Caki2 (cell line): ENCODE measurements at regions not wholly inside any gene's neighbourhood (a gene's known extent, or its start where the extent isn't known, plus 50 kb on each side); places are given as distances from the start of the nearest gene placed in this dataset.
"Not testable (repeated sequence)": the region's sequence is repeated elsewhere in the genome, so short reads cannot be mapped to it uniquely, and the experiment has no call there.

Experiments used
- DNase-seq: peaks from one replicate; pipeline ENCODE4 v3.0.0-alpha.2; 2015; ENCODE audit warnings: low read depth
- in situ Hi-C: cut with HindIII; loops from 2 replicates; pipeline ENCODE4 v1.10.0; 2016; ENCODE audit warnings: low sequenced_read_pairs, low pct_unique_long_range_greater_than_20kb, mixed read lengths

DNA sequence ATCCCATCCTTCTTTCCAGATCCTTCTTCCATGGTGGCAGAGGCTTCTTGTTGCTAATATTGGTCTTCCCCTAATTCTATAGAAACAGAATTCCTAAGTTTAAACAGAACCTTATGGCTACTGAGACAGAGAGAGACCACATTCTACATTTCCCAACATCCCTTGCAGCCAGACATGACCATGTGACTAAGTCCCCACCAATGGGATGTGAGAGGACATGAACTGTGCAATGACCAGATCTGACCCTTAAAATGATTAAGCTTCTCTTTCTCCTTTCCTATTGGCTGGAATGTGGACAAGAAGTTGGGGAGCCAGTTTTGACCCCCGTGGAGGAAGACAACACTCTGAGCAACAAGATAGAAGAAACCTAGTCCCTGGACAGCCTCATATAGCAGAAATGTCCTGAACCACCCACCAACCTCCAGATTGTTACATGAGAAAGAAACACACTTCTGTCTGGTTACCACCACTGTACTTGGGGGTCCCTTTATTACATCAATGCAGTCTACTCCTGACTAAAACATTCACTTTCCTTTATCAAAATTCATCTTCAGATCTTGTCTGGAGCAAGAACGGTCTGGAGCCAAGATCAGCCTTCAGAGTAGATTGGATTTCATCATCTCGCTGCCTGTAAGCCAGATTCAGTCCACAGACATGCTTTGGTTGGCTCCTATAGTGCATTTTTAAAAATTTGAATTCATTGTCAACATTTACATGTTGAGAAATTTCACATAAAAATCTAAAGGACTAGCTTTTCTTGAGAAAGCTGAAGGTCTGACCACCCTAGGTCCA is 183.9 kb downstream of the SHQ1 start:
- in situ Hi-C loops, result no loop called here
- DNase-seq, result no peak

DNA sequence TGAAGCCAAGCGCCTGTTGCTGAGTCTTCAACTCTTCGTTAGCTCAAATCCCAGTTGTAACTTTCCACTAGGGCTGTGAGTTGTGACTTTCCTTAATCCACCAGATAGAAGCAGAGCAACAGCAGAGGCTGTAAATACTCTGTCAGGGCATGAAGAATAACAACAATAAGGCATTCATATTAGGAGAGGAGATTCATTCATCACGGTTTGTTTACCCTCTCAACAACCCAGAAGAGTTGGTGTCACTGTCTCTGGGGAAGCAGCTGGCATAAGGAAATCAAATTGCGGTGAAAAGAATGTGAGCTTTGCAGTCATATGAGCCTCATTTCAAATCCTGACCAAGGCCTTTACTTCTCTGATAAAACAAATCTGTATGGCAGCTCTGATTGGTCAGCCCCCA is 184.8 kb downstream of the SHQ1 start:
- no peak for DNase-seq
- in situ Hi-C loops, result no loop called here

DNA sequence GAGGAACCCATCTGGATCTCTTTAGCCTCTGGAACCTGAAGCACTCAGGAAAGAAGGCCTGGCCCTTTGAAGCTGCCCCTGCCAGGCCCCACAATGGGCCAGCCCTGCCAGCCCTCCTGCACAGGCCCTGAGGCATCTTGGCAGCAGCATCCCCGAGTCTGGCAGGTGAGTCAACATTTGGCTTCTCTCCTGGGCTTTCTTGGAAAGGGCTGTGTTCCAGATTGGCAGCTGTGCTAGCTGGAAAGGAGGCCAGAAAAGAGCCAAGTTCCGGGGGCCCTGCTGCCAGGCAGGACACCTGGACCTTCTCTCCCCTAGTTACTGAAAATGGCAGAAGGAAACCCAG is 187.2 kb downstream of the SHQ1 start:
- DNase-seq, result peak; percentile 61
- in situ Hi-C loops, result no loop called here

DNA sequence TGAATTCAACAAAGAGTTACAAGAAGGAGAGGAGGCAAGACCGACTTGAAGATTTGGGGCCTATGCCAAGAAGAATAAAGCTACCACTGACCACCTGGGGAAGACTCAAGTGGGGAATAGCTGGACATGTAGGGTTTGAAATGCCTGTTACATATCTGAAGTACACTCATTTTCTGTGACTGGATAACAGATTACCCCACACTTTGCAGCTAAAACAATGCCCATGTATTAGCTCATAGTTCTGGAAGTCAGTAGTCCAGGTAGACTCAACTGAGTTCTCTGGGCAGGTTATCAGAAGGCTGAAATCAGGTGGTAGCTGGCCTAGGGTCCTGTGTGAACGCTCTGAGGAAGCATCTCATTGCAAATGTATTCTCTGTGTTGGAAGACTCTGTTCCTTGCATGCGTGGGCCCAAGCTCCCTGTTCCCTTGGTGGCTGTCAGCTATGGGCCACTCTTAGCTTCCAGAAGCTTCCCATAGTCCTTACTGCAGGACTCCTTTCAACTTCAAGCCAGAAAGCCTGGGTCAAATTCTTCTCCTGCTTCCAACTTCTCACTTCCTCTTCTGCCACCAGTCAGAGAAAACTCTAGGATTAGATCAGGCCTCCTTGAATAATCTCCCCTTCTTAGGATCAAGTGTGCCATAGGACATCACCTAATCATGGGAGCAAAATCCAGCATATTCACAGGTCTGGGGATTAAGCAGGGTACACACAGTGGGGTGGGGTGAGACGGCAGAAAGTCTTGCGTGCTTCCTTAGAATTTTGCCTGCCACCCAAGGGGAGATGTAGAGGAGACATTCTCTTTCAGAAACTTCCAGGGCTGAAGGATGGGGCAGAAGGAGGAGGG is 187.8 kb downstream of the SHQ1 start:
- in situ Hi-C loops, result no loop called here
- no peak for DNase-seq

DNA sequence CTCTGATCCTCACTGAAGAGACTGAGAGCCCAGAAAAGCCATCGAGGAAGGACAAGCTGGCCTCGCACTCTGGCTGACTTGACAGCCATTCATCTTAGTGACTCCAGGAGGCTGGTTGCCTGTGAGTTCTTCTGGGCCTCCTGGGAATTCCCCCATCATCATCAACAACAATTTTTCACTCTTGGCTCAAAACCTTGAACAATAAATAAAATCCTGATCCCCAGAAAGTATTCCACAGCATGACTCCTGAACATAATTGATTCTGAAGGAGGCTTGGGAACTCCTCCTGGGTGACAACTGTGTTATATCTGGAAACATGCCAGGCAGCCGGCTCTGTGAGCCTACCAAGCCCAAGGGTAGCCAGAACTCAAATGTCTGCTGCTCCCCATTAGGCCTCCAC is 188.6 kb downstream of the SHQ1 start:
- peak; percentile 46 for DNase-seq
- in situ Hi-C loops, result no loop called here

DNA sequence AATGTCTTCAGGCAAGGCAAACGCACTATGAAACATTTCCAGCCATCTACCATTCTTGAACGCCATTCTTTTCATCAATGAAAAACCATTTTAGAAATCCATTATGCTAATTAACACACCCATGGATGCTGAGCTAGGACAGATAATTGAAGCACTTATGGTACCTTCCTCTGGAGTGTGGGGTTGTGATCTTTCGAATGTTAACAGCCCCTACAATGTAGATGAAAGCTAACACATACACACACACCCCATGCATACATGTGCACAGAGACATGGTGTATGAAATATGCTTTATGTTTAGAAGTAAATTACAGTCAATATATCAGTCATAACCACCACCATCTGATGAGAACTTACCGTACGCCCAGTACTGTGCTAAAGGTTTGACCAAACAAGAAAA is 189.1 kb downstream of the SHQ1 start:
- in situ Hi-C loops, result no loop called here
- DNase-seq, result no peak

DNA sequence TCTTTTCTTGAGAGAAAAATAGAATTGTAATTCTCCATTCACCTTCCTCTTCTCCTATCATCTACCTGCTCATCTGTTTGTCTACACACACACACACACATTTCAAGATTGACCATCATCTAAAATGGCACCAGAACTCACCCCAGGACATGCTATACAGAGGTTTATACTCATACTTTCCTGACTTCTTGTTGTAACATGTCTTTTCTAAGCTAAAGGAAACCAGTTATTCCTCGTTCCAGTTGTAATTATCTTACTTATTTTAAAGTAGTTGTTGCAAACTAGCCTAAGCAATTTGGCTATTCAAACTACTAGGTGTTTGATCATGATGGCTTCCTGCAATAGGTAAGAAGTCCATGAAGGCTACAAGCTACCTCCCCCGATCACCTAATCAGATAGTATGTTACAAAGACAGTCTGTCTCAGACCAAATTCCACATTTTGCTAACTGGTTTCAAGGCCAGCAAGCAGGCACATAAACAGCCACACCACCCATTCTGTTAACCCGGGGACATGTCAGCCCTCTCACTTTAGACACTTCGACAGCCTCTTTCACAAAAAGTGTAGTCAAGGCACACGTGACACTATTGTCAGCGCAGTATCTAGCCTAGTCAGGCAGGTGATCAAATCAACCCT is 189.7 kb downstream of the SHQ1 start:
- in situ Hi-C loops, result no loop called here
- no peak for DNase-seq

DNA sequence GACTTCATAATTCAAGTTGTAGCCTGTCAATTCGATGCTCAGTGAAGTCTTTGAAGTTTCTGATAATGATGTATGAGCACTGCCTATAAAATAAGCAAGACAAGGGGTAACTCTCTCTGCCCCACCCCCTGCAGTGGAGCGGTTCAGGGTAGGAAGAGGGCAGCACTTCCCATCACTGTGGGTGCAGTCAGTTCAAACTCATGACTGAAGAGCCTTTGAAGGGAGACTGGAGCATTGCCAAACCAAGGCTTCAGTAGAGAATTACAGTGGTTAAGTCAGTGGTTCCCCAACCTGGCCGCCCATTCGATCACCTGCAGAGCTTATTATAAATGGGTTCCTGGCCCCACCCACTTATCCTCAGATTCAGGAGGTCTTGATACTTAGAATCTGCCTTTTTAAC is 190.6 kb downstream of the SHQ1 start:
- in situ Hi-C loops, result no loop called here
- no peak for DNase-seq

DNA sequence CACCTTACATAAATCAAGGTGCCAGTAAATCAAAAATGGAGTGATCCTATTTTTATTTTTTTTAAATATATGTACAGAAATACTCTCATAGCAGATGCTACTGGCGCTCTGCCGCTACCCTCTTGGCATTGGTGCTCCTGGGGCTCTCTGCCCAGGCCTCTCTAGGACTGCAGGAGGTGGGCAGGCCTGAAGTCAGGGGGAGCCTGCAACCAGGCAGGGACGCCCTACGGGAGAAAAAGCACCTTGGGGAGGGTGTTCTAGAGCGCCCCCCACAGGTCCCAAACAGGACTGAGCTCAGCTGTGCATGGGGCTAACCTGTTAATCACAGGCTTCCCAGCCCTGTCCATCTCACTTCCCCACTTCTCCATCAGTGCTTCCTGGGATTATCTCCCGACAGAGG is 192.5 kb downstream of the SHQ1 start:
- no peak for DNase-seq
- in situ Hi-C loops, result no loop called here

DNA sequence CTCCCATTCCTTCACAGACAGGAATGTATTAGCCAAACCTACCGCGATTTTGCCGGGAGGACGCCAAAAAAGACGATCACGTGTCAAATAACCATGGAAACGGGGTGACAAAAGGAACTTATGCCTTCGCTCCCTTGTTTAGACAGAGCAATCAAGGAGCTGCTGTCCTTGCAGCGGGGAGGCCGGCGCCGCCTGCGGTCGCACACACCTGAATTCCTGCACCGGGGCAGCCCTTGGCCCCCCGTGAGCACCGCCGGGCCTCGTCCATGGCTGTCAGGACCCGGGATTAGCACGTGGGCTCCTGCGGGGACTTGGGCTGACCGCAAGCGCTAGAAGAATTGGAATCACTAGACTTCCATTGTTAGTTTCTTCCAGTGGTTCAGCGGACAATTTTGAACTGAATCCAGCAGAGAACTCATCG is 193.1 kb downstream of the SHQ1 start:
- no peak for DNase-seq
- in situ Hi-C loops, result no loop called here

DNA sequence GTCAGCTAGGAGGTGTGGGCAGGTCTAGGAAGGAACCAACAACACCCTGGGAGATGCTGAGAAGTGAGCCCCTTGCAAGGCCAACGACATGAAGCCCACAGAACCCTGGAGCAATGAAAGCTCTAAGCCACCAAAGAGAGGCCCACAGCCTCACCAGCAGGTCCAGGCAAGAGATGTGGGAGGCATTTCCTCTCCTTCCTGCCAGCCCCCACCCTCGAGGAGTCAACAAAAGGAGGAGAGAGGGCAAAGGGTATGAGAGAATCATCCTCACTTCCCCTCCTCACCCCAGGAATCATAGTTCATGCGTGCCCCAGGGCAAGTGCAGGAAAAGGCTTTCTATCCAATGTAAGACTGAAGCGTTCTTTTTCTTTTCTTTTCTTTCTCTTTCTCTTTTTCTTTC is 195.8 kb downstream of the SHQ1 start:
- in situ Hi-C loops, result no loop called here
- no peak for DNase-seq

DNA sequence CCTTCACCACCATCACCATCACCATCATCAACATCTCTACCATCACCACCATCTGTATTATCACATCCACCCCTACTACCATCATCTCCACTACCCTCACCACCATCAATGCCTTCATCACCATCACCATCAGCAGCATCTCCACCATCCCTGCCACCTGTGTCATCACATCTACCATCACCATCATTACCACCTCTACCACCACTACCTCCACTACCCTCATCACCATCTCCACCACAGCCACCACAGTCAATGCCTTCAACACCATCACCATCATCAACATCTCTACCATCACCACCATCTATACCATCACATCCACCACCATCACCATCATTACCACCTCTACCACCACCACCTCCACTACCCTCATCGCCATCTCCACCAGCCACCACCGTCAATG is 196.7 kb downstream of the SHQ1 start:
- in situ Hi-C loops, result no loop called here
- DNase-seq, result no peak

DNA sequence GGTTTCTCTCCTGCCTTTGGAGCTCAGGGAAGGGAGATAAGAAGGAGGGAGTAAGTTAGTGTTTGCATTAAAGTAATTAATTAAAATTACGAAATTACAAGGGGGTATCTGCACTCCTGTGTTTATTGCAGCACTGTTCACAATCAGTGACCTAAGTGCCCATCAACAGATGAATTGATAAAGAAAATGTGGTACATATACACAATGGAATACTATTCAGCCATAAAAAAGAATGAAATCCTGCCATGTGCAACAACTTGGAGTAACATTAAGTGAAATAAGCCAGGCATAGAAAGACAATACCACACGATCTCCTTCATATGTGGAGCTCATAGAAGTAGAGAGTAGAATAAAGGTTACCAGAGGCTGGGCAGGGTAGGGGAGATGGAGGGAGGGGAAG is 202.0 kb downstream of the SHQ1 start:
- DNase-seq, result no peak
- in situ Hi-C loops, result no loop called here

DNA sequence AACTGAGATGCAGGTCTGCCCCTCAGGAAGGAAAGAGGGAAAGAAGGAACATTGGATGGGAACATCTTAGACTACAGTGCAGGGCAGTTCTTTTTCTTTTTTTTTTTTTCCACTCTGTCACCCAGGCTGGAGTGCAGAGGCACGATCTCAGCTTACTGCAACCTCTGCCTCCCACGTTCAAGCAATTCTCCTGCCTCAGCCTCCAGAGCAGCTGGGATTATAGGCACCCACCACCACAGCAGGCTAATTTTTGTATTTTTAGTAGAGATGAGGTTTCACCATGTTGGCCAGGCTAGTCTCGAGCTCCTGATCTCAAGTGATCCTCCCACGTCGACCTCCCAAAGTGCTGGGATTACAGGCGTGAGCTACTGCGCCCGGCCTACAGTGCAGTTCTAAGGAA is 204.6 kb downstream of the SHQ1 start:
- in situ Hi-C loops, DNase-seq: not testable (repeated sequence)

DNA sequence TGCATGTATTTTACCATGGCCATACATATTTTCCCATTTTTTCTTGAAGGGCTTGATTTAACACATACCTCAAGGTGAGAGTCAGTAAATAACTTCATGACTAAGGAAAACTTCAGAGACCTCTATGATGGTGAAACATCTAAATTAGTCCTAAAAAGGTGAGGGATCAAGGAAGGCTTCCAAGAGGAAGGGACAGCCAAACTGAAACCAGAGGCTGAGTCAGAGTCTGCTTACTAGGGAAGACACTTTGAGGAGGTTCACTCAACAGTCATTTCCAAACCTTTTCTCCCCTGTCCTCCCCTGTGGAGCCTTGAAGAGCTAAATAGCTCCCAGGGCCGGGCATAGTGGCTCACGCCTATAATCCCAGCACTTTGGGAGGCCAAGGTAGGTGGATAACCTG is 206.6 kb downstream of the SHQ1 start:
- no peak for DNase-seq
- in situ Hi-C loops, result no loop called here

DNA sequence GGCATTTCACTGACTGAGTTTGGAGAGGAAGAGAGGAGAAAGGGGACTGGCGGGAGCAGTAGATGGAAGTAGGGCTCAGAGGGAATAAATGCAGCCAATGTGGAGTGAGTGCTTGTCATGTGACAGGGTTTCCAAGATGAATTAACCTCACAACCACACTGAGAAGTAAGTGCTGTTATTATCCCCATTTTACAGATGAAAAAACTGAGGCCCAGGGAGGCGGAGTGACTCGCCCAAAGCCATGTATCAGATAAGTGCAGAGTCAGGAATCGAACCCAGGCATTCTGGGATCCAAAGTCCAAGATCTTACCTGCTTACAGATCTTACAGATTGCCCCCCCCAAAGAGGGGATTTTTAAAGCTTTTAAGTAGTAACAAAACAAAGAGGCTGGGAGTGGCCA is 207.2 kb downstream of the SHQ1 start:
- no peak for DNase-seq
- in situ Hi-C loops, result no loop called here

DNA sequence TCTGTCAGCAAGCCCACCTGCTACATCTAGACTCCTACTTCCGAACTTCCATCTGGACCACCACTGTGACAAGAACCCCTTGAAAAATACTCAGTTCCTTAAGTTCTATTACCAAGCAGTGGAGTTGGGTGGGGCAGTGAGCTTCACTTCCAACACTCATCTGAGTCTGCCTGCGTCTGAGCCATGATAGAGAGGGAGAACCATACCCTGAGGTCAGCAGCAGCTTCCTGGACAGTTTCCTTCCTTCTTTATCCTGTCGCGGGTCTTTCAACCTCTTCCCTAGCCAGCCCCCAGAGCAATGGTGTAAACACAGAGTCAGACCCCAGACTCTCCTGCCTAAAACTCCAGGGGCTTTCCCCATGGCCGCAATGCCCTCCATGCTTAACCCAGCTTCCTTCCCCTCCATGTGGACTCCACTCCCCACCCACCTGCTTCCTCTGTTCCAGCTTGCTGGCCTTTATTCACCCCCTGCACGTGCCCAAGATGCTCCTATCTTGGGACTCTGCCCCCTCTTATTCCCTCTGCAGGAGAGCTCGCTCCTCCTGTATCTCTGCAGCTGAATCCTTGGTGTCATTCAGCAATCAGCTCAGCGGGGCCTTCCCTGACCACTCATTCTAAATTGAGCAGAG is 211.2 kb downstream of the SHQ1 start:
- in situ Hi-C loops, result no loop called here
- no peak for DNase-seq

DNA sequence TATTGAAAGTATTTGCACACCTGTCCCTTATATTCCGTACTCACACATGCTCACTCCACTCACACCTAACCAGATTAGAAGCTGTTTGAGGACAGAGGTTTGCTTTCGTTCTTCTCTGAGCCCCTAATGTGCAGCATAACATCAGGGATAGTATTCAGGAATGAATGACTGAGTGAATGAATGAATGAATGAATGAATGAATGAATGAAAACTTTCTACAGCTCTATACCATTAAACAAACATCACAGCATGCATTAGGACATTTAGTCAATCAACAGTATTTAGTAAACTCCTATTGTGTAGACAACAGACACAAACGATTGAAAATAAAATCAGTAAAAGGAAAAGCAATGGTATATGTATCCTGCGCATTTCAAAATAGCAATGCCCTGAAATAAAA is 212.7 kb downstream of the SHQ1 start:
- in situ Hi-C loops, result no loop called here
- DNase-seq, result no peak

DNA sequence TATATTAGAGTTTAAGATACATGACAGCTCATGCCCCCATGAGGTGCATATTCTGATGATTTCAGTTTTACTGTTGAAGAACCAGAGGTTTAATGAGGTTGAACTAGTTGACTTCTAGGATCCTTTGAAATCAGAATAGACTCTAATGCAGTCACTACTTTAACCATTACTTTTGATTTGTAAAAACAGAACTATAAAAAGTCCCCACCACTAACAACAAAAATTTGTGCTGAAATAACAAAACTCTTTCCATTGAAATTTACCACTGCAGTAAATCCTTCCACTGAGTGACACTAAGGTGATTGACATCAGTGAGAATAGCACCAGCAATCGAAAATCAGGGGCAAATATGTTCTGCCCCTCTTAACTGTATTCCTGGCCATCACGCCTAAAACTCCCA is 214.1 kb downstream of the SHQ1 start:
- in situ Hi-C loops, result no loop called here

More for the DNA sequence above, 214.1 kb downstream of the SHQ1 start:
- DNase-seq, result no peak
